H1 (cell line): ENCODE measurements at regions not wholly inside any gene's neighbourhood (a gene's known extent, or its start where the extent isn't known, plus 50 kb on each side); places are given as distances from the start of the nearest gene placed in this dataset.

Experiments
- KDM1A ChIP-seq: fragments of 200-600, 300-600 bp; sonication (generic); IDR thresholded peaks from 2 replicates; pipeline ENCODE4 v1.7.1; 2016; ENCODE audit warnings: mild to moderate bottlenecking, low read length, borderline replicate concordance
- POLR2A ChIP-seq, 2 experiments: IDR thresholded peaks; 1 replicate in 1 of 2; 2 replicates in 1 of 2; pipeline ENCODE4 v1.6.1; 2011; ENCODE audit warnings: low read depth in 2 of 2, low read length in 2 of 2, mild to moderate bottlenecking in 2 of 2; ENCODE audit errors: control extremely low read depth in 1 of 2
- SAP30 ChIP-seq: fragments of 300-600 bp; sonication (generic); IDR thresholded peaks from 2 replicates; pipeline ENCODE4 v1.7.1; 2012; ENCODE audit warnings: low read length, moderate library complexity, mild to moderate bottlenecking, inconsistent platforms; ENCODE audit not compliant: insufficient read depth, insufficient replicate concordance
- YY1 ChIP-seq: IDR thresholded peaks from 2 replicates; pipeline ENCODE4 v1.6.1; 2011; ENCODE audit warnings: low read depth, mild to moderate bottlenecking, low read length
- TF ChIP-seq, protein P1 (sequence below): fragments of 300-600 bp; sonication (generic); IDR thresholded peaks from 2 replicates; pipeline ENCODE4 v1.7.1; 2012; ENCODE audit warnings: low read length, moderate library complexity, mild to moderate bottlenecking, inconsistent platforms; ENCODE audit not compliant: insufficient replicate concordance

DNA sequence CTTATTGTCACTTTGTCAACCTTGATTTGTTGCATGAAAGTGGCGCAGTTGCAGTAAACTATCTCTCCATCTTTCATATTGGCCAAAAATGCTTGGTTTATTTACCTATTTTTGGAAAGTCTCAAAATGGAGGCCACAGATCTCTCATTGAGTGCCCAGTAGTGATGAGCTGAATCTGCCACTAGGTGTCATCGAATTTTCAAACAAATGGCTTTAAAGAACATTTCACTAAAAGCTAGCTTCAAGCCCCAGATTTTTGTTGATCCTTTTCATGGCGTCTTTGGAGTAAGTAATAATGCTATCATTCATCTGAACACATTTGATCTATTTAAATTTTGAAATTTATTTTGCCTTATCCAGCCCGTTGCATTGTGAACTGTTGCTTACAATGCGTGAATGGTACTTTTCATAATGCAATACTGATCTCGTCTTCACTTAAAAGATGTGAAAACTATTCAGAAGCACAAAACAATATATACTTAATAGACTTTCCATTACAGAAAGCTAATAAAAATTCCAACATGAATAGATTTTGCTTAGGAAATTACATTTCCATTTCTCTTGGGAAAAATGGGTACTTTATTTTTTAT is 236.2 kb downstream of the DNAJB9 start:
- TF ChIP-seq SAP30: no peak
- TF ChIP-seq POLR2A (IDR thresholded peaks at IDR 0.05; ENCODE audit: control extremely low read depth in 1 of 2, low read depth in 2 of 2, low read length in 2 of 2): no peak
- TF ChIP-seq KDM1A: no peak
- peak; percentile 88 for TF ChIP-seq YY1
- TF ChIP-seq, protein P1, sequence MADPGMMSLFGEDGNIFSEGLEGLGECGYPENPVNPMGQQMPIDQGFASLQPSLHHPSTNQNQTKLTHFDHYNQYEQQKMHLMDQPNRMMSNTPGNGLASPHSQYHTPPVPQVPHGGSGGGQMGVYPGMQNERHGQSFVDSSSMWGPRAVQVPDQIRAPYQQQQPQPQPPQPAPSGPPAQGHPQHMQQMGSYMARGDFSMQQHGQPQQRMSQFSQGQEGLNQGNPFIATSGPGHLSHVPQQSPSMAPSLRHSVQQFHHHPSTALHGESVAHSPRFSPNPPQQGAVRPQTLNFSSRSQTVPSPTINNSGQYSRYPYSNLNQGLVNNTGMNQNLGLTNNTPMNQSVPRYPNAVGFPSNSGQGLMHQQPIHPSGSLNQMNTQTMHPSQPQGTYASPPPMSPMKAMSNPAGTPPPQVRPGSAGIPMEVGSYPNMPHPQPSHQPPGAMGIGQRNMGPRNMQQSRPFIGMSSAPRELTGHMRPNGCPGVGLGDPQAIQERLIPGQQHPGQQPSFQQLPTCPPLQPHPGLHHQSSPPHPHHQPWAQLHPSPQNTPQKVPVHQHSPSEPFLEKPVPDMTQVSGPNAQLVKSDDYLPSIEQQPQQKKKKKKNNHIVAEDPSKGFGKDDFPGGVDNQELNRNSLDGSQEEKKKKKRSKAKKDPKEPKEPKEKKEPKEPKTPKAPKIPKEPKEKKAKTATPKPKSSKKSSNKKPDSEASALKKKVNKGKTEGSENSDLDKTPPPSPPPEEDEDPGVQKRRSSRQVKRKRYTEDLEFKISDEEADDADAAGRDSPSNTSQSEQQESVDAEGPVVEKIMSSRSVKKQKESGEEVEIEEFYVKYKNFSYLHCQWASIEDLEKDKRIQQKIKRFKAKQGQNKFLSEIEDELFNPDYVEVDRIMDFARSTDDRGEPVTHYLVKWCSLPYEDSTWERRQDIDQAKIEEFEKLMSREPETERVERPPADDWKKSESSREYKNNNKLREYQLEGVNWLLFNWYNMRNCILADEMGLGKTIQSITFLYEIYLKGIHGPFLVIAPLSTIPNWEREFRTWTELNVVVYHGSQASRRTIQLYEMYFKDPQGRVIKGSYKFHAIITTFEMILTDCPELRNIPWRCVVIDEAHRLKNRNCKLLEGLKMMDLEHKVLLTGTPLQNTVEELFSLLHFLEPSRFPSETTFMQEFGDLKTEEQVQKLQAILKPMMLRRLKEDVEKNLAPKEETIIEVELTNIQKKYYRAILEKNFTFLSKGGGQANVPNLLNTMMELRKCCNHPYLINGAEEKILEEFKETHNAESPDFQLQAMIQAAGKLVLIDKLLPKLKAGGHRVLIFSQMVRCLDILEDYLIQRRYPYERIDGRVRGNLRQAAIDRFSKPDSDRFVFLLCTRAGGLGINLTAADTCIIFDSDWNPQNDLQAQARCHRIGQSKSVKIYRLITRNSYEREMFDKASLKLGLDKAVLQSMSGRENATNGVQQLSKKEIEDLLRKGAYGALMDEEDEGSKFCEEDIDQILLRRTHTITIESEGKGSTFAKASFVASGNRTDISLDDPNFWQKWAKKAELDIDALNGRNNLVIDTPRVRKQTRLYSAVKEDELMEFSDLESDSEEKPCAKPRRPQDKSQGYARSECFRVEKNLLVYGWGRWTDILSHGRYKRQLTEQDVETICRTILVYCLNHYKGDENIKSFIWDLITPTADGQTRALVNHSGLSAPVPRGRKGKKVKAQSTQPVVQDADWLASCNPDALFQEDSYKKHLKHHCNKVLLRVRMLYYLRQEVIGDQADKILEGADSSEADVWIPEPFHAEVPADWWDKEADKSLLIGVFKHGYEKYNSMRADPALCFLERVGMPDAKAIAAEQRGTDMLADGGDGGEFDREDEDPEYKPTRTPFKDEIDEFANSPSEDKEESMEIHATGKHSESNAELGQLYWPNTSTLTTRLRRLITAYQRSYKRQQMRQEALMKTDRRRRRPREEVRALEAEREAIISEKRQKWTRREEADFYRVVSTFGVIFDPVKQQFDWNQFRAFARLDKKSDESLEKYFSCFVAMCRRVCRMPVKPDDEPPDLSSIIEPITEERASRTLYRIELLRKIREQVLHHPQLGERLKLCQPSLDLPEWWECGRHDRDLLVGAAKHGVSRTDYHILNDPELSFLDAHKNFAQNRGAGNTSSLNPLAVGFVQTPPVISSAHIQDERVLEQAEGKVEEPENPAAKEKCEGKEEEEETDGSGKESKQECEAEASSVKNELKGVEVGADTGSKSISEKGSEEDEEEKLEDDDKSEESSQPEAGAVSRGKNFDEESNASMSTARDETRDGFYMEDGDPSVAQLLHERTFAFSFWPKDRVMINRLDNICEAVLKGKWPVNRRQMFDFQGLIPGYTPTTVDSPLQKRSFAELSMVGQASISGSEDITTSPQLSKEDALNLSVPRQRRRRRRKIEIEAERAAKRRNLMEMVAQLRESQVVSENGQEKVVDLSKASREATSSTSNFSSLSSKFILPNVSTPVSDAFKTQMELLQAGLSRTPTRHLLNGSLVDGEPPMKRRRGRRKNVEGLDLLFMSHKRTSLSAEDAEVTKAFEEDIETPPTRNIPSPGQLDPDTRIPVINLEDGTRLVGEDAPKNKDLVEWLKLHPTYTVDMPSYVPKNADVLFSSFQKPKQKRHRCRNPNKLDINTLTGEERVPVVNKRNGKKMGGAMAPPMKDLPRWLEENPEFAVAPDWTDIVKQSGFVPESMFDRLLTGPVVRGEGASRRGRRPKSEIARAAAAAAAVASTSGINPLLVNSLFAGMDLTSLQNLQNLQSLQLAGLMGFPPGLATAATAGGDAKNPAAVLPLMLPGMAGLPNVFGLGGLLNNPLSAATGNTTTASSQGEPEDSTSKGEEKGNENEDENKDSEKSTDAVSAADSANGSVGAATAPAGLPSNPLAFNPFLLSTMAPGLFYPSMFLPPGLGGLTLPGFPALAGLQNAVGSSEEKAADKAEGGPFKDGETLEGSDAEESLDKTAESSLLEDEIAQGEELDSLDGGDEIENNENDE: no peak
